ENCODE measurements at regions not wholly inside any gene's neighbourhood (a gene's known extent, or its start where the extent isn't known, plus 50 kb on each side); places are given as distances from the start of the nearest gene placed in this dataset.
"Not testable (repeated sequence)": the region's sequence is repeated elsewhere in the genome, so short reads cannot be mapped to it uniquely, and the experiment has no call there.

GRCh38 chr3:51599638-51600037 lies 61.1 kb downstream of the RAD54L2 start:
- not testable (repeated sequence) for TF ChIP-seq POLR2A (IDR thresholded peaks at IDR 0.05; ENCODE audit: low read depth); CTCF (IDR thresholded peaks at IDR 0.05); EP300 (IDR thresholded peaks at IDR 0.05)

Data from esophagus muscularis mucosa (tissue), 4 donors.